ENCODE measurements at regions not wholly inside any gene's neighbourhood (a gene's known extent, or its start where the extent isn't known, plus 50 kb on each side); places are given as distances from the start of the nearest gene placed in this dataset.
A peak's percentile ranks its signal among the peaks of the same experiment; 100 is the strongest.

- H3K4me3 Mint-ChIP-seq (ENCODE audit: unreplicated experiment): no peak overlapping the region
- peak; percentile 81 for TF ChIP-seq CTCF (IDR thresholded peaks at IDR 0.05)
- H3K36me3 Mint-ChIP-seq (ENCODE audit: low read depth): peaks cover 17% of the 10 kb centered on the region
- H3K27ac Mint-ChIP-seq (ENCODE audit: unreplicated experiment): no peak overlapping the region
- no peak for DNase-seq (ENCODE audit: low spot score)
- H3K27me3 Mint-ChIP-seq (ENCODE audit: low read depth): no peaks in the 10 kb centered on the region
- H3K4me1 Mint-ChIP-seq (ENCODE audit: low read depth): no peaks in the 10 kb centered on the region
- H3K9me3 Mint-ChIP-seq (ENCODE audit: low read depth): peaks cover 28% of the 10 kb centered on the region
Measured at GRCh38 chr7:16114633-16115032, 306.7 kb downstream of the CRPPA start.

GRCh38 chr7:16114071-16114470, 307.3 kb downstream of the CRPPA start:
- Mint-ChIP-seq H3K36me3 (ENCODE audit: low read depth) (peaks cover 20% of the 10 kb centered on the region), H3K27me3 (ENCODE audit: low read depth) (no peaks in the 10 kb centered on the region), H3K27ac (ENCODE audit: unreplicated experiment) (no peak overlapping the region), H3K9me3 (ENCODE audit: low read depth) (peaks cover 34% of the 10 kb centered on the region), H3K4me3 (ENCODE audit: unreplicated experiment) (no peak overlapping the region), H3K4me1 (ENCODE audit: low read depth) (no peaks in the 10 kb centered on the region)
- TF ChIP-seq CTCF (IDR thresholded peaks at IDR 0.05): no peak
- DNase-seq (ENCODE audit: low spot score): no peak

GRCh38 chr7:16113058-16113457, 308.3 kb downstream of the CRPPA start:
- TF ChIP-seq CTCF (IDR thresholded peaks at IDR 0.05): no peak
- no peaks in the 10 kb centered on the region for H3K4me1 Mint-ChIP-seq (ENCODE audit: low read depth)
- H3K36me3 Mint-ChIP-seq (ENCODE audit: low read depth): peaks cover 23% of the 10 kb centered on the region
- H3K27ac Mint-ChIP-seq (ENCODE audit: unreplicated experiment): no peak overlapping the region
- H3K4me3 Mint-ChIP-seq (ENCODE audit: unreplicated experiment): no peak overlapping the region
- peaks cover 42% of the 10 kb centered on the region for H3K9me3 Mint-ChIP-seq (ENCODE audit: low read depth)
- DNase-seq (ENCODE audit: low spot score): no peak
- H3K27me3 Mint-ChIP-seq (ENCODE audit: low read depth): no peaks in the 10 kb centered on the region

GRCh38 chr7:16106869-16107268, 314.5 kb downstream of the CRPPA start:
- Mint-ChIP-seq H3K4me1 (ENCODE audit: low read depth) (no peaks in the 10 kb centered on the region), H3K4me3 (ENCODE audit: unreplicated experiment) (no peak overlapping the region), H3K27me3 (ENCODE audit: low read depth) (no peaks in the 10 kb centered on the region), H3K27ac (ENCODE audit: unreplicated experiment) (no peak overlapping the region), H3K36me3 (ENCODE audit: low read depth) (peaks cover 32% of the 10 kb centered on the region), H3K9me3 (ENCODE audit: low read depth) (peaks cover 73% of the 10 kb centered on the region)
- TF ChIP-seq CTCF (IDR thresholded peaks at IDR 0.05): no peak
- DNase-seq (ENCODE audit: low spot score): no peak

- Mint-ChIP-seq H3K4me3 (ENCODE audit: unreplicated experiment) (no peak overlapping the region), H3K36me3 (ENCODE audit: low read depth) (peaks cover 30% of the 10 kb centered on the region), H3K27me3 (ENCODE audit: low read depth) (no peaks in the 10 kb centered on the region), H3K9me3 (ENCODE audit: low read depth) (peaks cover 77% of the 10 kb centered on the region), H3K27ac (ENCODE audit: unreplicated experiment) (no peak overlapping the region), H3K4me1 (ENCODE audit: low read depth) (no peaks in the 10 kb centered on the region)
- no peak for TF ChIP-seq CTCF (IDR thresholded peaks at IDR 0.05)
- no peak for DNase-seq (ENCODE audit: low spot score)
Measured at GRCh38 chr7:16106300-16106699, 315.0 kb downstream of the CRPPA start.

All from chondrocyte (in vitro differentiated cells).